HepG2 (cell line): ENCODE measurements at regions not wholly inside any gene's neighbourhood (a gene's known extent, or its start where the extent isn't known, plus 50 kb on each side); places are given as distances from the start of the nearest gene placed in this dataset.

Source experiments
- AKNA ChIP-seq: sonication (generic); formaldehyde crosslinking; IDR thresholded peaks from 2 replicates; pipeline ENCODE4 v1.4.0; 2020; ENCODE audit warnings: missing genetic modification reagents, borderline replicate concordance
- ATF7-NPFF ChIP-seq: sonication (generic); formaldehyde crosslinking; IDR thresholded peaks from 2 replicates; pipeline ENCODE4 v1.8.1; 2023; ENCODE audit warnings: mild to moderate bottlenecking, low read depth, missing genetic modification reagents, moderate library complexity
- JUN ChIP-seq: sonication (generic); formaldehyde crosslinking; IDR thresholded peaks from 2 replicates; pipeline ENCODE4 v1.4.0; 2020; ENCODE audit warnings: mild to moderate bottlenecking, missing genetic modification reagents
- RBM22 ChIP-seq: fragments of 200-400 bp; formaldehyde crosslinking; optimal IDR thresholded peaks from 2 replicates; pipeline ENCODE3; 2017; ENCODE audit warnings: mild to moderate bottlenecking, low read length, moderate library complexity
- RFX1 ChIP-seq: fragments of 450-650 bp; IDR thresholded peaks from 2 replicates; pipeline ENCODE4 v1.6.1; 2017
- SOX13 ChIP-seq, 3 experiments: fragments of 450-650 bp in 1 of 3; sonication (generic) in 1 of 3; formaldehyde crosslinking in 1 of 3; IDR thresholded peaks in 2 of 3; conservative IDR thresholded peaks in 1 of 3; 2 replicates each; pipeline versions ENCODE4 v1.5.0 to v1.6.1; 2016 to 2020; ENCODE audit warnings: antibody characterized with exemption in 1 of 3, mild to moderate bottlenecking in 1 of 3, missing compliant biosample characterization in 1 of 3, missing genetic modification reagents in 1 of 3, moderate library complexity in 1 of 3
- SOX5 ChIP-seq: IDR thresholded peaks from 2 replicates; pipeline ENCODE4 v1.6.1; 2016; ENCODE audit warnings: borderline replicate concordance
- ZNF230 ChIP-seq: sonication (generic); formaldehyde crosslinking; IDR thresholded peaks from 2 replicates; pipeline ENCODE4 v1.4.0; 2020; ENCODE audit warnings: mild to moderate bottlenecking, missing genetic modification reagents
- ZNF333 ChIP-seq: sonication (generic); formaldehyde crosslinking; IDR thresholded peaks from 2 replicates; pipeline ENCODE4 v1.4.0; 2020; ENCODE audit warnings: mild to moderate bottlenecking, missing genetic modification reagents, borderline replicate concordance
- ZNF501 ChIP-seq: sonication (generic); formaldehyde crosslinking; IDR thresholded peaks from 2 replicates; pipeline ENCODE4 v1.5.1; 2020; ENCODE audit warnings: mild to moderate bottlenecking, moderate library complexity, missing genetic modification reagents
- ZNF687 ChIP-seq: sonication (generic); formaldehyde crosslinking; IDR thresholded peaks from 2 replicates; pipeline ENCODE4 v1.5.1; 2020; ENCODE audit warnings: mild to moderate bottlenecking, missing genetic modification reagents, moderate library complexity

DNA sequence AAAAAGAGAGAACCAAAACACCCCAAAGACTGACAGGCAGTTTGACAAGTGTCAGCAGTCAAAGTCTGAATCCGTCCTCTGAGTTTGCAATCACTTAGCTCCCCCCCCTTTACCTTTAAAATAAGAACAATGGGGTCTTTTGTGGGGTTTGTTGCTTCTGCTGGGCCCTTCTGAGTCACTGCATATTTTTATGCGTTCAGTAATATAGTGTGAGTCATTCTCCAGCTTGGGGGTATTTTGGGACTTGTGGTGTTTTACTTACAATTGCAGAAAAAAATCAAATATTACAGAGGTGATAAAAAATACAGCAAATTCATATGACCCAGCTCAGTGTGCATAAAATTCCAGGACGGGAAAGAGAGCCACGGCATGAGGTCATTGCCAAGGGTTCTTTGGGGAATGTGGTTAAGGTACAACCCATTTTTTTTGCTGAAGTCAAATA is 120.1 kb downstream of the CYLD start (continued):
- TF ChIP-seq SOX13 (IDR thresholded peaks at IDR 0.05) = no peak
- TF ChIP-seq SOX13 (CRISPR knock-in tag; conservative IDR thresholded peaks at IDR 0.05 in 1 of 2, IDR thresholded peaks at IDR 0.05 in 1 of 2) = peak in 1 of 2 experiments; percentile 64; a peak in 1 of 4 replicates
- no peak for TF ChIP-seq JUN (CRISPR knock-in tag)
- TF ChIP-seq RFX1 = no peak
- TF ChIP-seq ZNF230 (CRISPR knock-in tag) = no peak
- no peak for TF ChIP-seq ATF7-NPFF (CRISPR knock-in tag)
- no peak for TF ChIP-seq RBM22
- peak; percentile 74; the same call in 1 of the 2 replicates for TF ChIP-seq SOX5 (CRISPR knock-in tag)
- no peak for TF ChIP-seq ZNF687 (CRISPR knock-in tag)
- TF ChIP-seq ZNF501 = no peak
- no peak for TF ChIP-seq AKNA (CRISPR knock-in tag)
- TF ChIP-seq ZNF333 (CRISPR knock-in tag) = no peak
- TF ChIP-seq, all 625 proteins: peak for 11
